Liver (tissue), 8 donors: ENCODE measurements at regions not wholly inside any gene's neighbourhood (a gene's known extent, or its start where the extent isn't known, plus 50 kb on each side); places are given as distances from the start of the nearest gene placed in this dataset.

Experiments used
- DNase-seq: peaks from one replicate; pipeline ENCODE4 v3.0.0-alpha.2; 2017; ENCODE audit warnings: low spot score
- H3K27ac ChIP-seq, 2 donors: one replicate each; pipeline ENCODE4 v1.7.0; 2013; ENCODE audit warnings: inconsistent platforms in 2 of 2, low read length in 2 of 2, control low read depth in 1 of 2, low read depth in 1 of 2, mild to moderate bottlenecking in 1 of 2
- H3K27me3 ChIP-seq, 4 donors: one replicate each; pipeline versions ENCODE4 v1.6.1 to v1.7.0; 2013; ENCODE audit warnings: low read length in 3 of 4, inconsistent platforms in 1 of 4, mild to moderate bottlenecking in 1 of 4, moderate library complexity in 1 of 4; ENCODE audit not compliant: control insufficient read depth in 4 of 4, insufficient read depth in 4 of 4
- H3K36me3 ChIP-seq, 4 donors: one replicate each; pipeline versions ENCODE4 v1.6.1 to v1.7.0; 2013; ENCODE audit warnings: low read length in 3 of 4, mild to moderate bottlenecking in 3 of 4, low read depth in 1 of 4, moderate library complexity in 1 of 4; ENCODE audit not compliant: control insufficient read depth in 4 of 4, insufficient read depth in 3 of 4
- H3K4me1 ChIP-seq, 4 donors: one replicate each; pipeline versions ENCODE4 v1.6.1 to v1.7.0; 2013; ENCODE audit warnings: low read length in 3 of 4, mild to moderate bottlenecking in 3 of 4, moderate library complexity in 1 of 4; ENCODE audit not compliant: control insufficient read depth in 4 of 4, insufficient read depth in 4 of 4
- H3K4me3 ChIP-seq, 3 donors: one replicate each; pipeline versions ENCODE4 v1.6.1 to v1.7.0; 2013; ENCODE audit warnings: low read length in 3 of 3, control low read depth in 1 of 3, low read depth in 1 of 3, mild to moderate bottlenecking in 1 of 3
- H3K9ac ChIP-seq, 2 donors: one replicate each; pipeline ENCODE4 v1.7.0; 2013; ENCODE audit warnings: low read length in 2 of 2, mild to moderate bottlenecking in 2 of 2, moderate library complexity in 2 of 2, control low read depth in 1 of 2, low read depth in 1 of 2
- H3K9me3 ChIP-seq, 4 donors: one replicate each; pipeline versions ENCODE4 v1.6.1 to v1.7.0; 2013; ENCODE audit warnings: low read length in 3 of 4; ENCODE audit not compliant: control insufficient read depth in 4 of 4
- FOXA1 ChIP-seq: IDR thresholded peaks from 2 replicates; pipeline ENCODE4 v1.6.1; 2016; ENCODE audit warnings: antibody characterized with exemption
- GABPA ChIP-seq, 2 donors: IDR thresholded peaks in 1 of 2; conservative IDR thresholded peaks in 1 of 2; 2 replicates each; pipeline ENCODE4 v1.6.1; 2016; ENCODE audit warnings: antibody characterized with exemption in 2 of 2, mild to moderate bottlenecking in 1 of 2, moderate library complexity in 1 of 2
- HNF4A ChIP-seq, 2 donors: conservative IDR thresholded peaks; 2 replicates each; pipeline ENCODE4 v1.6.1; 2016; ENCODE audit warnings: antibody characterized with exemption in 2 of 2, mild to moderate bottlenecking in 2 of 2
- HNF4G ChIP-seq: IDR thresholded peaks from 2 replicates; pipeline ENCODE4 v1.6.1; 2016; ENCODE audit warnings: antibody characterized with exemption
- JUND ChIP-seq, 2 donors: IDR thresholded peaks; 2 replicates each; pipeline ENCODE4 v1.6.1; 2016; ENCODE audit warnings: antibody characterized with exemption in 2 of 2
- RAD21 ChIP-seq, 2 donors: IDR thresholded peaks; 2 replicates each; pipeline ENCODE4 v1.6.1; 2016; ENCODE audit warnings: antibody characterized with exemption in 2 of 2, mild to moderate bottlenecking in 2 of 2
- RXRA ChIP-seq, 2 donors: IDR thresholded peaks; 2 replicates each; pipeline ENCODE4 v1.6.1; 2017 to 2018; ENCODE audit warnings: antibody characterized with exemption in 2 of 2, mild to moderate bottlenecking in 1 of 2
- SP1 ChIP-seq: IDR thresholded peaks from 2 replicates; pipeline ENCODE4 v1.6.1; 2018; ENCODE audit warnings: antibody characterized with exemption, mild to moderate bottlenecking
- TAF1 ChIP-seq: conservative IDR thresholded peaks from 2 replicates; pipeline ENCODE4 v1.6.1; 2016; ENCODE audit warnings: antibody characterized with exemption, mild to moderate bottlenecking
- WGBS: extraction: QIAGEN DNeasy Blood & Tissue Kit; methylation state at CpG from one replicate; pipeline ENCODE4 v1.1.7; 2013; 5-methylcytosine and 5-hydroxymethylcytosine counted together
- TF ChIP-seq, protein P1 (sequence below): IDR thresholded peaks from 2 replicates; pipeline ENCODE4 v1.6.1; 2016; ENCODE audit warnings: antibody characterized with exemption, mild to moderate bottlenecking
- TF ChIP-seq, protein P2 (sequence below): IDR thresholded peaks from 2 replicates; pipeline ENCODE4 v1.6.1; 2016; ENCODE audit warnings: antibody characterized with exemption
- TF ChIP-seq, protein P3 (sequence below): fragments of 150-350 bp; IDR thresholded peaks from 2 replicates; pipeline ENCODE4 v1.5.1; 2017; ENCODE audit warnings: improper control_type of control experiment, low read depth, low read length; ENCODE audit not compliant: missing input control
- TF ChIP-seq, protein P4 (sequence below): IDR thresholded peaks from 2 replicates; pipeline ENCODE4 v1.6.1; 2016; ENCODE audit warnings: antibody characterized with exemption
- donor health status: healthy.
- donor health status: healthy.
- donor health status: healthy.
- donor health status: healthy.
- donor health status: healthy.

DNA sequence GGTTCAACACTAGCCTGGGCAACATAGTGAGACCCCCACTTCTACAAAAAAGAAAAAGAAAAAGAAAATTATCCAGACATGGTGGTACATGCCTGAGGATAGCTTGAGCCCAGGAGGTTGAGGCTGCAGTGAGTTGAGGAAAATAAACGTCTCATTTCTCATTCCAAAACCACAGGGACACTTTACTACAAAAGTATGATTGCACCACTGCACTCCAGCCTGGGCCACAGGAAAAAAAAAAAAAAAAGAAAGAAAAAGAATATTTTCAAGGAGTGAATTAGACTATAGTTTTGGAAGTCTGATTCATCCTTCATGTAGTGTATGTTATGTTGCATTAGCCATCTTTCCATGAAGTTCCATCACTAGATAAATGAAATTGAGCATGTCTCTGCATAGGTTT, 149.5 kb upstream of the THBS1 start:
- Histone ChIP-seq H3K9ac (no peak overlapping the region), H3K4me1 (peaks cover 0 to 3% (median 0%) of the 10 kb centered on the region in 4 donors), H3K27me3 (no peaks in the 10 kb centered on the region), H3K9me3 (no peaks in the 10 kb centered on the region), H3K36me3 (no peaks in the 10 kb centered on the region), H3K4me3 (no peak overlapping the region), H3K27ac (no peak overlapping the region)
- TF ChIP-seq SP1 (no peak), FOXA1 (no peak), GABPA (IDR thresholded peaks at IDR 0.05 in 1 of 2, conservative IDR thresholded peaks at IDR 0.05 in 1 of 2) (no peak), HNF4G (no peak), RAD21 (IDR thresholded peaks at IDR 0.05) (no peak), RXRA (IDR thresholded peaks at IDR 0.05) (no peak), JUND (IDR thresholded peaks at IDR 0.05) (no peak), HNF4A (conservative IDR thresholded peaks at IDR 0.05) (no peak), TAF1 (no peak)
- TF ChIP-seq, protein P1, sequence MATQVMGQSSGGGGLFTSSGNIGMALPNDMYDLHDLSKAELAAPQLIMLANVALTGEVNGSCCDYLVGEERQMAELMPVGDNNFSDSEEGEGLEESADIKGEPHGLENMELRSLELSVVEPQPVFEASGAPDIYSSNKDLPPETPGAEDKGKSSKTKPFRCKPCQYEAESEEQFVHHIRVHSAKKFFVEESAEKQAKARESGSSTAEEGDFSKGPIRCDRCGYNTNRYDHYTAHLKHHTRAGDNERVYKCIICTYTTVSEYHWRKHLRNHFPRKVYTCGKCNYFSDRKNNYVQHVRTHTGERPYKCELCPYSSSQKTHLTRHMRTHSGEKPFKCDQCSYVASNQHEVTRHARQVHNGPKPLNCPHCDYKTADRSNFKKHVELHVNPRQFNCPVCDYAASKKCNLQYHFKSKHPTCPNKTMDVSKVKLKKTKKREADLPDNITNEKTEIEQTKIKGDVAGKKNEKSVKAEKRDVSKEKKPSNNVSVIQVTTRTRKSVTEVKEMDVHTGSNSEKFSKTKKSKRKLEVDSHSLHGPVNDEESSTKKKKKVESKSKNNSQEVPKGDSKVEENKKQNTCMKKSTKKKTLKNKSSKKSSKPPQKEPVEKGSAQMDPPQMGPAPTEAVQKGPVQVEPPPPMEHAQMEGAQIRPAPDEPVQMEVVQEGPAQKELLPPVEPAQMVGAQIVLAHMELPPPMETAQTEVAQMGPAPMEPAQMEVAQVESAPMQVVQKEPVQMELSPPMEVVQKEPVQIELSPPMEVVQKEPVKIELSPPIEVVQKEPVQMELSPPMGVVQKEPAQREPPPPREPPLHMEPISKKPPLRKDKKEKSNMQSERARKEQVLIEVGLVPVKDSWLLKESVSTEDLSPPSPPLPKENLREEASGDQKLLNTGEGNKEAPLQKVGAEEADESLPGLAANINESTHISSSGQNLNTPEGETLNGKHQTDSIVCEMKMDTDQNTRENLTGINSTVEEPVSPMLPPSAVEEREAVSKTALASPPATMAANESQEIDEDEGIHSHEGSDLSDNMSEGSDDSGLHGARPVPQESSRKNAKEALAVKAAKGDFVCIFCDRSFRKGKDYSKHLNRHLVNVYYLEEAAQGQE: no peak
- TF ChIP-seq, protein P2, sequence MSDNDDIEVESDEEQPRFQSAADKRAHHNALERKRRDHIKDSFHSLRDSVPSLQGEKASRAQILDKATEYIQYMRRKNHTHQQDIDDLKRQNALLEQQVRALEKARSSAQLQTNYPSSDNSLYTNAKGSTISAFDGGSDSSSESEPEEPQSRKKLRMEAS: no peak
- TF ChIP-seq, protein P3, sequence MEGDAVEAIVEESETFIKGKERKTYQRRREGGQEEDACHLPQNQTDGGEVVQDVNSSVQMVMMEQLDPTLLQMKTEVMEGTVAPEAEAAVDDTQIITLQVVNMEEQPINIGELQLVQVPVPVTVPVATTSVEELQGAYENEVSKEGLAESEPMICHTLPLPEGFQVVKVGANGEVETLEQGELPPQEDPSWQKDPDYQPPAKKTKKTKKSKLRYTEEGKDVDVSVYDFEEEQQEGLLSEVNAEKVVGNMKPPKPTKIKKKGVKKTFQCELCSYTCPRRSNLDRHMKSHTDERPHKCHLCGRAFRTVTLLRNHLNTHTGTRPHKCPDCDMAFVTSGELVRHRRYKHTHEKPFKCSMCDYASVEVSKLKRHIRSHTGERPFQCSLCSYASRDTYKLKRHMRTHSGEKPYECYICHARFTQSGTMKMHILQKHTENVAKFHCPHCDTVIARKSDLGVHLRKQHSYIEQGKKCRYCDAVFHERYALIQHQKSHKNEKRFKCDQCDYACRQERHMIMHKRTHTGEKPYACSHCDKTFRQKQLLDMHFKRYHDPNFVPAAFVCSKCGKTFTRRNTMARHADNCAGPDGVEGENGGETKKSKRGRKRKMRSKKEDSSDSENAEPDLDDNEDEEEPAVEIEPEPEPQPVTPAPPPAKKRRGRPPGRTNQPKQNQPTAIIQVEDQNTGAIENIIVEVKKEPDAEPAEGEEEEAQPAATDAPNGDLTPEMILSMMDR: no peak
- 79% methylated on average over 1 of the region's 1 CpG for WGBS
- DNase-seq: no peak

DNA sequence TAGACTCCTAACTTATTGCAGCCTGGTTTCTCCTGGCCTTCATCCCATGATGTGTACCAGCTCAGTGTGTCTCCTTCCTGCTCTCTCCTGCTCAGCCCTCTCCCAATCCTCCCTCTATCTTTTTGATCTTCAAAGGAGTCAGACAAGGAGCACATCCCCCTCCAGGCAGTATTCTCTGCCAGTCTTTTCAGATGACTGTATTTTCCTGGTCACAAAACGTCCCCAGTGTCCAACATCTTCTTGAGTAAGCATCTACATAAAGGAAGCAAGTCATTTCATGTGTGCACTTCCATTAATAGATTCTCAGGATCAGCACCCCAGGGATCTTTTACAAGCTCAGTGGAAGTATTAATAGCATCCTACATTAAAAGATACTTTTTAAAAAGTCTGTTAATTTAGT, 148.9 kb upstream of the THBS1 start:
- no peak for DNase-seq
- WGBS: 59% methylated on average over 1 of the region's 1 CpG
- Histone ChIP-seq H3K27ac (no peak overlapping the region), H3K9ac (no peak overlapping the region), H3K9me3 (no peaks in the 10 kb centered on the region), H3K4me3 (no peak overlapping the region), H3K36me3 (no peaks in the 10 kb centered on the region), H3K27me3 (no peaks in the 10 kb centered on the region), H3K4me1 (peaks cover 0 to 3% (median 0%) of the 10 kb centered on the region in 4 donors)
- TF ChIP-seq GABPA (IDR thresholded peaks at IDR 0.05 in 1 of 2, conservative IDR thresholded peaks at IDR 0.05 in 1 of 2): no peak
- TF ChIP-seq, protein P2: no peak
- TF ChIP-seq, protein P4, sequence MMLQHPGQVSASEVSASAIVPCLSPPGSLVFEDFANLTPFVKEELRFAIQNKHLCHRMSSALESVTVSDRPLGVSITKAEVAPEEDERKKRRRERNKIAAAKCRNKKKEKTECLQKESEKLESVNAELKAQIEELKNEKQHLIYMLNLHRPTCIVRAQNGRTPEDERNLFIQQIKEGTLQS: no peak
